HEK293T (cell line): ENCODE measurements at regions not wholly inside any gene's neighbourhood (a gene's known extent, or its start where the extent isn't known, plus 50 kb on each side); places are given as distances from the start of the nearest gene placed in this dataset.

ENCODE experiments used
- CTCF ChIA-PET: fragments of 350-600 bp; formaldehyde crosslinking; extraction: SDS; loops from one replicate; lab custom pipeline; 2021; ENCODE audit warnings: antibody characterized with exemption, inconsistent platforms; lab: Yijun Ruan, JAX
- POLR2A ChIA-PET: fragments of 350-600 bp; formaldehyde crosslinking; extraction: SDS; loops from one replicate; lab custom pipeline; 2020; ENCODE audit warnings: antibody characterized with exemption, inconsistent platforms; lab: Yijun Ruan, JAX
- DNase-seq: peaks from one replicate; pipeline ENCODE4 v3.0.0; 2012; ENCODE audit warnings: mixed read lengths; ENCODE audit errors: extremely low spot score
- ARNT ChIP-seq: fragments of 450-650 bp; IDR thresholded peaks from 2 replicates; pipeline ENCODE4 v1.6.1; 2017; ENCODE audit warnings: mild to moderate bottlenecking
- BHLHE40 ChIP-seq: fragments of 450-650 bp; IDR thresholded peaks from 2 replicates; pipeline ENCODE4 v1.6.1; 2016; ENCODE audit warnings: mild to moderate bottlenecking, moderate library complexity, borderline replicate concordance
- CTBP1 ChIP-seq: fragments of 450-650 bp; IDR thresholded peaks from 2 replicates; pipeline ENCODE4 v1.6.1; 2016; ENCODE audit warnings: borderline replicate concordance
- ELF4 ChIP-seq: fragments of 450-650 bp; IDR thresholded peaks from 2 replicates; pipeline ENCODE4 v1.6.1; 2017; ENCODE audit warnings: antibody characterized with exemption
- FOXA1 ChIP-seq: fragments of 450-650 bp; IDR thresholded peaks from 2 replicates; pipeline ENCODE4 v1.6.1; 2016; ENCODE audit warnings: mild to moderate bottlenecking
- FOXK2 ChIP-seq: fragments of 450-650 bp; IDR thresholded peaks from 2 replicates; pipeline ENCODE4 v1.6.1; 2016; ENCODE audit warnings: mild to moderate bottlenecking
- FOXM1 ChIP-seq: fragments of 450-650 bp; IDR thresholded peaks from 2 replicates; pipeline ENCODE4 v1.6.1; 2017; ENCODE audit warnings: mild to moderate bottlenecking, borderline replicate concordance
- HDGF ChIP-seq: fragments of 450-650 bp; IDR thresholded peaks from 2 replicates; pipeline ENCODE4 v1.6.1; 2017; ENCODE audit warnings: antibody characterized with exemption, borderline replicate concordance
- L3MBTL2 ChIP-seq: fragments of 450-650 bp; conservative IDR thresholded peaks from 2 replicates; pipeline ENCODE4 v1.6.1; 2016; ENCODE audit warnings: mild to moderate bottlenecking
- LEF1 ChIP-seq: fragments of 450-650 bp; IDR thresholded peaks from 2 replicates; pipeline ENCODE4 v1.6.1; 2017; ENCODE audit warnings: mild to moderate bottlenecking, borderline replicate concordance
- NFRKB ChIP-seq: fragments of 450-650 bp; IDR thresholded peaks from 2 replicates; pipeline ENCODE4 v1.6.1; 2016; ENCODE audit warnings: mild to moderate bottlenecking, moderate library complexity
- PKNOX1 ChIP-seq: fragments of 450-650 bp; IDR thresholded peaks from 2 replicates; pipeline ENCODE4 v1.6.1; 2016
- SP1 ChIP-seq: fragments of 450-650 bp; IDR thresholded peaks from 2 replicates; pipeline ENCODE4 v1.6.1; 2017
- SUZ12 ChIP-seq: fragments of 450-650 bp; IDR thresholded peaks from 2 replicates; pipeline ENCODE4 v1.6.1; 2016; ENCODE audit warnings: mild to moderate bottlenecking
- TARDBP ChIP-seq: fragments of 450-650 bp; IDR thresholded peaks from 2 replicates; pipeline ENCODE4 v1.6.1; 2016
- ZNF384 ChIP-seq: fragments of 450-650 bp; IDR thresholded peaks from 2 replicates; pipeline ENCODE4 v1.6.1; 2016

GRCh38 chr1:59034925-59035324 lies 251.1 kb upstream of the JUN start:
- ChIA-PET CTCF (no interaction called here), POLR2A (interaction anchor here (0.8 kb wide), 1 partner anchor 414 kb away, joined by 3 read pairs; no protein-coding TSS in a partner anchor)
- no peak for DNase-seq
- TF ChIP-seq ARNT (no peak), FOXM1 (no peak), SP1 (no peak), PKNOX1 (no peak), LEF1 (no peak), SUZ12 (no peak), TARDBP (no peak), FOXA1 (no peak), CTBP1 (no peak), BHLHE40 (no peak), HDGF (no peak), L3MBTL2 (no peak), ELF4 (no peak), FOXK2 (no peak), NFRKB (no peak), ZNF384 (no peak)

- CTCF ChIA-PET, result no interaction called here
- no peak for DNase-seq
- TF ChIP-seq BHLHE40, result no peak
- POLR2A ChIA-PET, result no interaction called here
Observed at GRCh38 chr1:59039551-59039950, 255.7 kb upstream of the JUN start.

GRCh38 chr1:59040486-59040885 lies 256.4 kb upstream of the FGGY start:
- no peak for DNase-seq
- ChIA-PET CTCF (interaction anchor here (0.5 kb wide), 1 partner anchor 131 kb away, joined by 4 read pairs; no protein-coding TSS in a partner anchor), POLR2A (no interaction called here)
- TF ChIP-seq FOXA1, result no peak
- TF ChIP-seq FOXM1, result no peak

- DNase-seq, result no peak
- ChIA-PET POLR2A (no interaction called here), CTCF (no interaction called here)
- no peak for TF ChIP-seq BHLHE40
- no peak for TF ChIP-seq SUZ12
- TF ChIP-seq L3MBTL2, result no peak
- TF ChIP-seq FOXA1, result no peak
- no peak for TF ChIP-seq PKNOX1
- TF ChIP-seq SP1, result no peak
- TF ChIP-seq FOXK2, result no peak
- no peak for TF ChIP-seq TARDBP
- TF ChIP-seq FOXM1, result no peak
- no peak for TF ChIP-seq HDGF
- no peak for TF ChIP-seq ARNT
- no peak for TF ChIP-seq NFRKB
- no peak for TF ChIP-seq CTBP1
- TF ChIP-seq ELF4, result no peak
- no peak for TF ChIP-seq LEF1
- TF ChIP-seq ZNF384, result no peak
Observed at GRCh38 chr1:59041646-59042277, 255.1 kb upstream of the FGGY start.

- CTCF ChIA-PET, result no interaction called here
- TF ChIP-seq SP1, result no peak
- no peak for TF ChIP-seq HDGF
- TF ChIP-seq FOXM1, result no peak
- no peak for TF ChIP-seq CTBP1
- no peak for TF ChIP-seq BHLHE40
- no peak for TF ChIP-seq ZNF384
- no peak for TF ChIP-seq FOXK2
- no peak for TF ChIP-seq ELF4
- no peak for TF ChIP-seq L3MBTL2
- no peak for TF ChIP-seq PKNOX1
- no peak for TF ChIP-seq TARDBP
- TF ChIP-seq ARNT, result no peak
- no peak for DNase-seq
- POLR2A ChIA-PET, result interaction anchor here (0.7 to 1.6 kb wide), 3 partner anchors 8 to 260 kb away, joined by 3 to 4 read pairs (median 3); partner anchors contain the start of gene JUN
Observed at GRCh38 chr1:59043796-59044195, 253.1 kb upstream of the FGGY start.

- POLR2A ChIA-PET, result no interaction called here
- no peak for TF ChIP-seq FOXA1
- TF ChIP-seq CTBP1, result no peak
- no peak for TF ChIP-seq FOXK2
- no peak for TF ChIP-seq ELF4
- no peak for TF ChIP-seq LEF1
- no peak for TF ChIP-seq ZNF384
- CTCF ChIA-PET, result no interaction called here
Observed at GRCh38 chr1:59044535-59045121, 252.3 kb upstream of the FGGY start.

GRCh38 chr1:59045137-59045536 lies 251.8 kb upstream of the FGGY start:
- TF ChIP-seq FOXM1 (no peak), CTBP1 (no peak), TARDBP (no peak), HDGF (no peak), L3MBTL2 (no peak), ZNF384 (no peak), LEF1 (no peak), FOXK2 (no peak), ARNT (no peak), FOXA1 (no peak), SP1 (no peak), BHLHE40 (no peak), ELF4 (no peak), NFRKB (no peak), SUZ12 (no peak), PKNOX1 (no peak)
- POLR2A ChIA-PET, result no interaction called here
- no peak for DNase-seq
- CTCF ChIA-PET, result no interaction called here

More at GRCh38 chr1:59044535-59045121, 252.3 kb upstream of the FGGY start:
- no peak for DNase-seq
